HepG2 (cell line): ENCODE measurements at regions not wholly inside any gene's neighbourhood (a gene's known extent, or its start where the extent isn't known, plus 50 kb on each side); places are given as distances from the start of the nearest gene placed in this dataset.
A peak's percentile ranks its signal among the peaks of the same experiment; 100 is the strongest.

ENCODE experiments used
- GZF1 ChIP-seq: sonication (generic); formaldehyde crosslinking; IDR thresholded peaks from 2 replicates; pipeline ENCODE4 v1.5.1; 2020; ENCODE audit warnings: mild to moderate bottlenecking, missing genetic modification reagents
- NR2F1 ChIP-seq, 2 experiments: fragments of 450-650 bp in 1 of 2; formaldehyde crosslinking in 1 of 2; IDR thresholded peaks; 2 replicates each; pipeline versions ENCODE4 v1.5.0 to v1.6.1; 2016 to 2020; ENCODE audit warnings: mild to moderate bottlenecking in 1 of 2, missing compliant biosample characterization in 1 of 2, missing genetic modification reagents in 1 of 2, moderate library complexity in 1 of 2
- PRPF4 ChIP-seq: fragments of 200-400 bp; formaldehyde crosslinking; IDR thresholded peaks from 2 replicates; pipeline ENCODE4 v1.6.1; 2016; ENCODE audit warnings: low read length, low read depth; ENCODE audit not compliant: poor library complexity, severe bottlenecking
- SKI ChIP-seq: fragments of 450-650 bp; IDR thresholded peaks from one replicate; pipeline ENCODE4 v1.6.1; 2018; ENCODE audit warnings: mild to moderate bottlenecking; ENCODE audit not compliant: partially characterized antibody
- SOX13 ChIP-seq, 3 experiments: fragments of 450-650 bp in 1 of 3; sonication (generic) in 1 of 3; formaldehyde crosslinking in 1 of 3; IDR thresholded peaks in 2 of 3; conservative IDR thresholded peaks in 1 of 3; 2 replicates each; pipeline versions ENCODE4 v1.5.0 to v1.6.1; 2016 to 2020; ENCODE audit warnings: antibody characterized with exemption in 1 of 3, mild to moderate bottlenecking in 1 of 3, missing compliant biosample characterization in 1 of 3, missing genetic modification reagents in 1 of 3, moderate library complexity in 1 of 3
- SP1 ChIP-seq, 2 experiments: fragments of 450-650 bp in 1 of 2; sonication (generic) in 1 of 2; formaldehyde crosslinking in 1 of 2; IDR thresholded peaks; 2 replicates each; pipeline versions ENCODE4 v1.4.0 to v1.6.1; 2016 to 2020; ENCODE audit warnings: missing genetic modification reagents in 1 of 2
- ZFAT ChIP-seq: sonication (generic); formaldehyde crosslinking; conservative IDR thresholded peaks from 2 replicates; pipeline ENCODE4 v1.8.1; 2023; ENCODE audit warnings: missing genetic modification reagents, inconsistent platforms
- ZMYM4 ChIP-seq: sonication (generic); formaldehyde crosslinking; IDR thresholded peaks from 2 replicates; pipeline ENCODE4 v1.8.1; 2023; ENCODE audit warnings: mild to moderate bottlenecking, missing genetic modification reagents
- TF ChIP-seq, protein P1 (sequence below): sonication (generic); formaldehyde crosslinking; IDR thresholded peaks from 2 replicates; pipeline ENCODE4 v1.9.0; 2022; ENCODE audit warnings: low read depth, missing genetic modification reagents
- TF ChIP-seq, protein P2 (sequence below): sonication (generic); formaldehyde crosslinking; IDR thresholded peaks from 2 replicates; pipeline ENCODE4 v1.5.0; 2020; ENCODE audit warnings: mild to moderate bottlenecking, missing genetic modification reagents, borderline replicate concordance

DNA sequence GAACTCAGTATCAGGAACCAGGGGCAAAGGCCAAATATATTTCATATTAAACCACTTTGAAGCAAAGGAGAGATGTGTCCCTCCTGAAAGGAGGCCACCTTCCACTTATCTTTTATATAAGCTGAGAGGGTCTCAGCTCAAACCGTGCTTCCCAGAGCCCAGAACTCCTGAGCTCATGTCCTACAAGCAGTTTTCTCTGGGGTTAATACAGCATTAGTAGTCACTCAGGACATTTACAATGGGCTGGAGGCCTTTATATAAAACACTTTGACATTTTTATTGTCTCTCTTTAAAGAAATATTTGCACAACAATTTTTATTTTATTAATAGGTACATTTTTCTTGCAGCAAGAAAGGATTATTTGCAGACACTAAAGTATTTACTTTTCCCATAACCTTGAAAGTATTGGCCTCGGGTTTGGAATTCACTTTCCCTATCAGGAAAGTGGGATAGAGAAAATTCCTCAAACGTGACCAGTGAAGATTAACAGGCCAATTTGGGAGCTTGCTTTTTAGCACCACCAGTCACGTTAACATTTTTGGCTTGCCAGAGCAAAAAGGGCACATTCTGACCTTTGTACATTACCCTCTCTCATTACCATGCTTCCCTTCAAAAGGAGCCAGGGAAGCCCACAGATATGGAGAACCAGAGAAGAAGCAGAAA lies 464.9 kb upstream of the NRP1 start (continued):
- peak; percentile 74 for TF ChIP-seq ZMYM4 (CRISPR knock-in tag)
- TF ChIP-seq, protein P1, sequence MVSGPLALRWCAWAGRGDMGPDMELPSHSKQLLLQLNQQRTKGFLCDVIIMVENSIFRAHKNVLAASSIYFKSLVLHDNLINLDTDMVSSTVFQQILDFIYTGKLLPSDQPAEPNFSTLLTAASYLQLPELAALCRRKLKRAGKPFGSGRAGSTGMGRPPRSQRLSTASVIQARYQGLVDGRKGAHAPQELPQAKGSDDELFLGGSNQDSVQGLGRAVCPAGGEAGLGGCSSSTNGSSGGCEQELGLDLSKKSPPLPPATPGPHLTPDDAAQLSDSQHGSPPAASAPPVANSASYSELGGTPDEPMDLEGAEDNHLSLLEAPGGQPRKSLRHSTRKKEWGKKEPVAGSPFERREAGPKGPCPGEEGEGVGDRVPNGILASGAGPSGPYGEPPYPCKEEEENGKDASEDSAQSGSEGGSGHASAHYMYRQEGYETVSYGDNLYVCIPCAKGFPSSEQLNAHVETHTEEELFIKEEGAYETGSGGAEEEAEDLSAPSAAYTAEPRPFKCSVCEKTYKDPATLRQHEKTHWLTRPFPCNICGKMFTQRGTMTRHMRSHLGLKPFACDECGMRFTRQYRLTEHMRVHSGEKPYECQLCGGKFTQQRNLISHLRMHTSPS (CRISPR knock-in tag) = no peak
- TF ChIP-seq ZFAT (CRISPR knock-in tag) = no peak
- TF ChIP-seq SP1 (IDR thresholded peaks at IDR 0.05) = no peak
- TF ChIP-seq SP1 (CRISPR knock-in tag; IDR thresholded peaks at IDR 0.05) = no peak
- TF ChIP-seq SOX13 (IDR thresholded peaks at IDR 0.05) = no peak
- peak in 1 of 2 experiments; percentile 73; a peak in 2 of 4 replicates for TF ChIP-seq SOX13 (CRISPR knock-in tag; conservative IDR thresholded peaks at IDR 0.05 in 1 of 2, IDR thresholded peaks at IDR 0.05 in 1 of 2)
- no peak for TF ChIP-seq GZF1
- TF ChIP-seq NR2F1 (CRISPR knock-in tag; IDR thresholded peaks at IDR 0.05) = peak in 1 of 2 experiments; percentile 53; a peak in 2 of 4 replicates
- no peak for TF ChIP-seq SKI
- TF ChIP-seq PRPF4 = no peak
- TF ChIP-seq, protein P2, sequence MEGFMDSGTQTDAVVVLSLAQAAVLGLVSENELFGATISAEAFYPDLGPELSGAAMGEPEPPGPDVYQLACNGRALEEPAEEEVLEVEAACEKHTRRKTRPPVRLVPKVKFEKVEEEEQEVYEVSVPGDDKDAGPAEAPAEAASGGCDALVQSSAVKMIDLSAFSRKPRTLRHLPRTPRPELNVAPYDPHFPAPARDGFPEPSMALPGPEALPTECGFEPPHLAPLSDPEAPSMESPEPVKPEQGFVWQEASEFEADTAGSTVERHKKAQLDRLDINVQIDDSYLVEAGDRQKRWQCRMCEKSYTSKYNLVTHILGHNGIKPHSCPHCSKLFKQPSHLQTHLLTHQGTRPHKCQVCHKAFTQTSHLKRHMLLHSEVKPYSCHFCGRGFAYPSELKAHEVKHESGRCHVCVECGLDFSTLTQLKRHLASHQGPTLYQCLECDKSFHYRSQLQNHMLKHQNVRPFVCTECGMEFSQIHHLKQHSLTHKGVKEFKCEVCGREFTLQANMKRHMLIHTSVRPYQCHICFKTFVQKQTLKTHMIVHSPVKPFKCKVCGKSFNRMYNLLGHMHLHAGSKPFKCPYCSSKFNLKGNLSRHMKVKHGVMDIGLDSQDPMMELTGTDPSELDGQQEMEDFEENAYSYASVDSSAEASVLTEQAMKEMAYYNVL (CRISPR knock-in tag) = peak; percentile 79; the same call in 1 of the 2 replicates
